Esophagus squamous epithelium (tissue), 4 donors: ENCODE measurements at regions not wholly inside any gene's neighbourhood (a gene's known extent, or its start where the extent isn't known, plus 50 kb on each side); places are given as distances from the start of the nearest gene placed in this dataset.

Experiments used
- POLR2A ChIP-seq, 4 donors: fragments of 450-650 bp; IDR thresholded peaks; one replicate each; pipeline ENCODE4 v1.6.1; 2017; ENCODE audit warnings: antibody characterized with exemption in 4 of 4, mild to moderate bottlenecking in 4 of 4, moderate library complexity in 3 of 4
- TF ChIP-seq, protein P1 (sequence below), 6 experiments: fragments of 450-650 bp in 4 of 6; fragments of 200-600 bp in 2 of 6; sonication (generic) in 2 of 6; IDR thresholded peaks; one replicate each; pipeline ENCODE4 v1.5.1; 2016 to 2019; ENCODE audit warnings: antibody characterized with exemption in 6 of 6, mild to moderate bottlenecking in 4 of 6, moderate library complexity in 4 of 6

DNA sequence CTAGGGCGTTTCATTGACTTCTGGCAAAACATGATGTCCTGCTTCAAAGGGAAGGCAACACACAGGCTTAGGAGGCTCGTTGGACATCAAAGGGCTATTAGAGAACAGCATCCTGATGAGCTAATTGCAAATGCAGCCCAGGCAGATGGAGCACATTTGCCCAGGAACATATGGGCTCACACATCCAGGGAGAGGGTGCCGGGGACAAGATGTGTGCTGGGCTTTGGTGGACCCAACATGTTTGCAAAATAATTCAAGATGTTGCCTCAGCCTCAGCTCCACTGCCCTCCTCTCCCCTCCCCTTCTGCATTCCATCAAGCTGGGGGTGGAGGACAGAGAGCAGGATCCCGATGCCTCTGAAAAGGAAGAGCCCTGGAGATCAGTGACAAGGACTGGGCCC is 217.1 kb upstream of the ZMIZ1 start:
- TF ChIP-seq, protein P1, sequence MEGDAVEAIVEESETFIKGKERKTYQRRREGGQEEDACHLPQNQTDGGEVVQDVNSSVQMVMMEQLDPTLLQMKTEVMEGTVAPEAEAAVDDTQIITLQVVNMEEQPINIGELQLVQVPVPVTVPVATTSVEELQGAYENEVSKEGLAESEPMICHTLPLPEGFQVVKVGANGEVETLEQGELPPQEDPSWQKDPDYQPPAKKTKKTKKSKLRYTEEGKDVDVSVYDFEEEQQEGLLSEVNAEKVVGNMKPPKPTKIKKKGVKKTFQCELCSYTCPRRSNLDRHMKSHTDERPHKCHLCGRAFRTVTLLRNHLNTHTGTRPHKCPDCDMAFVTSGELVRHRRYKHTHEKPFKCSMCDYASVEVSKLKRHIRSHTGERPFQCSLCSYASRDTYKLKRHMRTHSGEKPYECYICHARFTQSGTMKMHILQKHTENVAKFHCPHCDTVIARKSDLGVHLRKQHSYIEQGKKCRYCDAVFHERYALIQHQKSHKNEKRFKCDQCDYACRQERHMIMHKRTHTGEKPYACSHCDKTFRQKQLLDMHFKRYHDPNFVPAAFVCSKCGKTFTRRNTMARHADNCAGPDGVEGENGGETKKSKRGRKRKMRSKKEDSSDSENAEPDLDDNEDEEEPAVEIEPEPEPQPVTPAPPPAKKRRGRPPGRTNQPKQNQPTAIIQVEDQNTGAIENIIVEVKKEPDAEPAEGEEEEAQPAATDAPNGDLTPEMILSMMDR (IDR thresholded peaks at IDR 0.05), result no peak
- TF ChIP-seq POLR2A (IDR thresholded peaks at IDR 0.05), result no peak
